CD14-positive monocyte (primary cell): ENCODE measurements at regions not wholly inside any gene's neighbourhood (a gene's known extent, or its start where the extent isn't known, plus 50 kb on each side); places are given as distances from the start of the nearest gene placed in this dataset.

Experiments
- DNase-seq, 3 donors: peaks; one replicate each; pipeline ENCODE4 v3.0.0-alpha.2; 2011 to 2022
- H2AFZ ChIP-seq: 2 replicates; pipeline ENCODE4 v1.6.0; 2012; ENCODE audit warnings: mild to moderate bottlenecking, low read depth, low read length, inconsistent platforms; ENCODE audit not compliant: insufficient read depth, poor library complexity, severe bottlenecking
- H3K27ac ChIP-seq, 2 donors: 1 replicate in 1 of 2; 2 replicates in 1 of 2; pipeline ENCODE4 v1.5.1; 2012 to 2013; ENCODE audit warnings: low read length in 2 of 2, control low read depth in 1 of 2, inconsistent platforms in 1 of 2, low read depth in 1 of 2, mild to moderate bottlenecking in 1 of 2
- H3K27me3 ChIP-seq, 2 donors: one replicate each; pipeline versions ENCODE4 v1.6.0 to v1.6.1; 2011 to 2013; ENCODE audit warnings: low read length in 2 of 2; ENCODE audit not compliant: control insufficient read depth in 2 of 2, insufficient read depth in 2 of 2
- H3K36me3 ChIP-seq, 2 donors: replicated peaks in 1 of 2; 1 replicate in 1 of 2; 2 replicates in 1 of 2; pipeline versions ENCODE4 v1.5.1 to v1.6.1; 2012 to 2013; ENCODE audit warnings: low read length in 2 of 2, control low read depth in 1 of 2, inconsistent platforms in 1 of 2, mild to moderate bottlenecking in 1 of 2; ENCODE audit not compliant: insufficient read depth in 2 of 2, control insufficient read depth in 1 of 2
- H3K4me1 ChIP-seq, 2 donors: 1 replicate in 1 of 2; 2 replicates in 1 of 2; pipeline versions ENCODE4 v1.5.1 to v1.6.1; 2012 to 2013; ENCODE audit warnings: low read length in 2 of 2, control low read depth in 1 of 2, inconsistent platforms in 1 of 2, mild to moderate bottlenecking in 1 of 2, moderate library complexity in 1 of 2; ENCODE audit not compliant: insufficient read depth in 2 of 2, control insufficient read depth in 1 of 2
- H3K4me2 ChIP-seq: replicated peaks from 2 replicates; pipeline ENCODE3; 2012; ENCODE audit warnings: low read length, moderate library complexity, mild to moderate bottlenecking; ENCODE audit not compliant: poor library complexity, severe bottlenecking; ENCODE audit errors: extremely low read depth
- H3K4me3 ChIP-seq, 3 experiments: fragments of 200-600 bp in 1 of 3; sonication (generic) in 1 of 3; replicated peaks in 1 of 3; 1 replicate in 2 of 3; 2 replicates in 1 of 3; pipeline ENCODE4 v1.5.1; 2011 to 2013; ENCODE audit warnings: low read length in 3 of 3, mild to moderate bottlenecking in 3 of 3, control low read depth in 2 of 3, low read depth in 2 of 3, inconsistent platforms in 1 of 3, moderate library complexity in 1 of 3
- H3K79me2 ChIP-seq: 2 replicates; pipeline ENCODE4 v1.6.0; 2012; ENCODE audit warnings: mild to moderate bottlenecking, control low read depth, inconsistent platforms, low read length, moderate library complexity; ENCODE audit not compliant: insufficient read depth
- H3K9ac ChIP-seq: 2 replicates; pipeline ENCODE4 v1.6.0; 2017; ENCODE audit warnings: low read length, mild to moderate bottlenecking; ENCODE audit not compliant: insufficient read depth, poor library complexity, severe bottlenecking
- H3K9me3 ChIP-seq, 2 donors: replicated peaks in 1 of 2; 1 replicate in 1 of 2; 2 replicates in 1 of 2; pipeline versions ENCODE4 v1.5.1 to v1.6.1; 2012 to 2013; ENCODE audit warnings: low read length in 2 of 2, control low read depth in 1 of 2; ENCODE audit not compliant: control insufficient read depth in 1 of 2, insufficient read depth in 1 of 2
- H4K20me1 ChIP-seq: 2 replicates; pipeline ENCODE4 v1.6.0; 2012; ENCODE audit warnings: mild to moderate bottlenecking, low read length, control low read depth, moderate library complexity; ENCODE audit not compliant: insufficient read depth
- H3K27ac Mint-ChIP-seq, 7 donors: one replicate each; pipeline ENCODE4 v1.8.0; 2020; ENCODE audit warnings: mild to moderate bottlenecking in 7 of 7, mixed read lengths in 7 of 7, moderate library complexity in 6 of 7, inconsistent platforms in 2 of 7
- H3K27me3 Mint-ChIP-seq, 3 donors: one replicate each; pipeline ENCODE4 v1.8.0; 2021 to 2022; ENCODE audit warnings: low read depth in 3 of 3, mild to moderate bottlenecking in 3 of 3, mixed read lengths in 3 of 3, moderate library complexity in 3 of 3, inconsistent platforms in 1 of 3
- H3K36me3 Mint-ChIP-seq, 2 donors: one replicate each; pipeline ENCODE4 v1.8.0; 2020; ENCODE audit warnings: mixed read lengths in 2 of 2, inconsistent platforms in 1 of 2, mild to moderate bottlenecking in 1 of 2
- H3K4me1 Mint-ChIP-seq: one replicate; pipeline ENCODE4 v1.8.0; 2020; ENCODE audit warnings: mild to moderate bottlenecking, mixed read lengths
- H3K4me3 Mint-ChIP-seq, 2 donors: one replicate each; pipeline ENCODE4 v1.8.0; 2020; ENCODE audit warnings: mild to moderate bottlenecking in 2 of 2, mixed read lengths in 2 of 2, moderate library complexity in 1 of 2
- H3K9me3 Mint-ChIP-seq, 7 donors: one replicate each; pipeline ENCODE4 v1.8.0; 2020 to 2022; ENCODE audit warnings: mixed read lengths in 7 of 7, mild to moderate bottlenecking in 6 of 7, moderate library complexity in 6 of 7, inconsistent platforms in 2 of 7
- CTCF ChIP-seq: fragments of 200-600 bp; IDR thresholded peaks from one replicate; pipeline ENCODE4 v1.8.0; 2022; ENCODE audit warnings: antibody characterized with exemption, mild to moderate bottlenecking
- WGBS: methylation state at CpG from one replicate; pipeline ENCODE4 v1.1.5; 2013; ENCODE audit warnings: missing lambda C conversion rate; ENCODE audit not compliant: insufficient coverage; 5-methylcytosine and 5-hydroxymethylcytosine counted together
- intact Hi-C, 2 donors: fragments of 100-400 bp; cut with micrococcal nuclease; formaldehyde crosslinking; loops; one replicate each; pipeline versions ENCODE4 v1.15.0 to v1.15.1; 2023

GRCh38 chr16:80294172-80294571 is 246.6 kb upstream of the DYNLRB2 start:
- Histone ChIP-seq H3K27ac (no peak overlapping the region), H3K4me3 (no peak overlapping the region), H3K4me2 (no peak overlapping the region), H3K4me1 (no peaks in the 10 kb centered on the region), H3K9ac (no peak overlapping the region), H3K9me3 (peaks cover 0 to 8% of the 10 kb centered on the region in 2 donors), H4K20me1 (no peaks in the 10 kb centered on the region), H3K36me3 (no peaks in the 10 kb centered on the region), H3K79me2 (no peaks in the 10 kb centered on the region), H3K27me3 (no peaks in the 10 kb centered on the region), H2AFZ (no peak overlapping the region)
- TF ChIP-seq CTCF = no peak
- Mint-ChIP-seq H3K27me3 (no peaks in the 10 kb centered on the region), H3K9me3 (peaks cover 0 to 8% (median 5%) of the 10 kb centered on the region in 7 donors), H3K36me3 (no peaks in the 10 kb centered on the region), H3K27ac (no peak overlapping the region), H3K4me3 (no peak overlapping the region), H3K4me1 (no peaks in the 10 kb centered on the region)
- intact Hi-C loops = no loop called here
- no peak for DNase-seq
- no CpG with 5 or more reads among the region's 4 CpGs for WGBS

GRCh38 chr16:80288616-80289015 is 252.2 kb upstream of the DYNLRB2 start:
- Histone ChIP-seq H3K79me2 (no peaks in the 10 kb centered on the region), H4K20me1 (no peaks in the 10 kb centered on the region), H3K4me3 (no peak overlapping the region), H3K27ac (no peak overlapping the region), H3K27me3 (no peaks in the 10 kb centered on the region), H3K9ac (no peak overlapping the region), H3K4me1 (no peaks in the 10 kb centered on the region), H2AFZ (no peak overlapping the region), H3K36me3 (no peaks in the 10 kb centered on the region), H3K9me3 (no peaks in the 10 kb centered on the region), H3K4me2 (no peak overlapping the region)
- no peaks in the 10 kb centered on the region for H3K36me3 Mint-ChIP-seq
- no peak for DNase-seq
- H3K27me3 Mint-ChIP-seq = no peaks in the 10 kb centered on the region
- H3K4me3 Mint-ChIP-seq = no peak overlapping the region
- no peak overlapping the region for H3K27ac Mint-ChIP-seq
- peaks cover 0 to 2% (median 0%) of the 10 kb centered on the region in 7 donors for H3K9me3 Mint-ChIP-seq
- no peaks in the 10 kb centered on the region for H3K4me1 Mint-ChIP-seq
- intact Hi-C loops = no loop called here
- no peak for TF ChIP-seq CTCF
- no CpG with 5 or more reads among the region's 3 CpGs for WGBS
